ENCODE measurements at regions not wholly inside any gene's neighbourhood (a gene's known extent, or its start where the extent isn't known, plus 50 kb on each side); places are given as distances from the start of the nearest gene placed in this dataset.

GRCh38 chr6:14444295-14444972 lies 326.9 kb downstream of the CD83 start:
- no peak overlapping the region for H3K4me3 ChIP-seq (ENCODE audit: low read depth, low read length)
- TF ChIP-seq, protein P1, sequence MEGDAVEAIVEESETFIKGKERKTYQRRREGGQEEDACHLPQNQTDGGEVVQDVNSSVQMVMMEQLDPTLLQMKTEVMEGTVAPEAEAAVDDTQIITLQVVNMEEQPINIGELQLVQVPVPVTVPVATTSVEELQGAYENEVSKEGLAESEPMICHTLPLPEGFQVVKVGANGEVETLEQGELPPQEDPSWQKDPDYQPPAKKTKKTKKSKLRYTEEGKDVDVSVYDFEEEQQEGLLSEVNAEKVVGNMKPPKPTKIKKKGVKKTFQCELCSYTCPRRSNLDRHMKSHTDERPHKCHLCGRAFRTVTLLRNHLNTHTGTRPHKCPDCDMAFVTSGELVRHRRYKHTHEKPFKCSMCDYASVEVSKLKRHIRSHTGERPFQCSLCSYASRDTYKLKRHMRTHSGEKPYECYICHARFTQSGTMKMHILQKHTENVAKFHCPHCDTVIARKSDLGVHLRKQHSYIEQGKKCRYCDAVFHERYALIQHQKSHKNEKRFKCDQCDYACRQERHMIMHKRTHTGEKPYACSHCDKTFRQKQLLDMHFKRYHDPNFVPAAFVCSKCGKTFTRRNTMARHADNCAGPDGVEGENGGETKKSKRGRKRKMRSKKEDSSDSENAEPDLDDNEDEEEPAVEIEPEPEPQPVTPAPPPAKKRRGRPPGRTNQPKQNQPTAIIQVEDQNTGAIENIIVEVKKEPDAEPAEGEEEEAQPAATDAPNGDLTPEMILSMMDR (IDR thresholded peaks at IDR 0.05; ENCODE audit: low read depth, low read length), result no peak

DNA sequence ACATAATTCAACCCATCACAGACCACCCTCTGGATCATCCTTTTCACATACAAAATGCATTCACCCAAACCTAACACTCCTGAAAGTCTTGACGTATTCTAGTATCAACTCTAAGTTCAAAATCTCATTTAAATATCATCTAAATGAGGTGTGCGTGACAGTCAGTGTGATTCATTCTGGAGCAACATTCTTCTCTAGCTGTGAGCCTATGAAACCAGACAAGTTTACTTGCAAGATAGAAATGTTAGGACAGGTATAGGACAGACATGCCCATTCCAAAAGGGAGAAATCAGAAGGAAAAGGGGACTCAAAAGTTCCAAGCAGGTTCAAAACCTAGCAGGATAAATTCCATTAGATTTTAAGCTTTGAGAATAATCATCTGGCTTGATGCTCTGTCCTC lies 329.7 kb downstream of the CD83 start:
- H3K4me3 ChIP-seq (ENCODE audit: low read depth, low read length), result no peak overlapping the region
- TF ChIP-seq, protein P1 (IDR thresholded peaks at IDR 0.05; ENCODE audit: low read depth, low read length), result no peak

DNA sequence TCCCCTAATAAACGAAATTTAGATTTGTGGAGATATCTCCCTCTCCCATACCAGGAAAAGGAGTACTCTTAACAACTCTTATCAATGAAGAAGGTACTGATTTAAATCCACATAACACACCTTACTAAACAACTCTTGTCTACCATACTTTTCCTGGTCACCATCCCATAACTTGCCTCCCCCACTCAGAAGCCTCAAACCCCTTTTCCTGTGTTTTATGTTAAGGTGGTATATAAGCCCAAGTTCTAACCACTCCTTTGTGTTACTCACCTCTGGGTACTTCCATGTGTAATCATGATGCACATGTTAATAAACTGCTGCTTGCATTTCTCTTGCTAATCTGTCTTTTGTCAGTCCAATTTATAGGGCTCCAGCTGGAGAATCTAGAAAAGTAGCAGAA lies 330.7 kb downstream of the CD83 start:
- no peak overlapping the region for H3K4me3 ChIP-seq (ENCODE audit: low read depth, low read length)
- TF ChIP-seq, protein P1 (IDR thresholded peaks at IDR 0.05; ENCODE audit: low read depth, low read length), result no peak

- TF ChIP-seq, protein P1 (IDR thresholded peaks at IDR 0.05; ENCODE audit: low read depth, low read length), result no peak
- H3K4me3 ChIP-seq (ENCODE audit: low read depth, low read length), result no peak overlapping the region
Measured at GRCh38 chr6:14450133-14450504, 332.5 kb downstream of the CD83 start.

DNA sequence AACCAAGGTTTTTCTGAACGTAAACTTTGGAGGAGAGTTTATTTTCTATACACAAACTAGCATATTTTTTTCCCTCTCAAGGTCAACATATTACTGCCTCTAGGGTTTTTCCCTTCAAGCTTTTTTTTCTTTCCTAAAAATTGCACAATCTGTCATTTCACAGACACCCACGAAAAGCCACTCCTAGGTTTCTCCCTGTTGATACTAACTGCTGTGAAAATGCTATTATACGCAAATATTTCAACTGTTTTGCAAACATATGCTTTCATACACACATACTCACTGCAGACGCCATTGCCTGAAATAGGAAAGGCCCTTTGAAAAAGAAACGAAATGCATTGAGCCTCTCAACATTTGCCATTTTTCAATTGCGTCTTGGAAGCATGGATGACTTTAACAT lies 333.0 kb downstream of the CD83 start:
- H3K4me3 ChIP-seq (ENCODE audit: low read depth, low read length), result no peak overlapping the region

DNA sequence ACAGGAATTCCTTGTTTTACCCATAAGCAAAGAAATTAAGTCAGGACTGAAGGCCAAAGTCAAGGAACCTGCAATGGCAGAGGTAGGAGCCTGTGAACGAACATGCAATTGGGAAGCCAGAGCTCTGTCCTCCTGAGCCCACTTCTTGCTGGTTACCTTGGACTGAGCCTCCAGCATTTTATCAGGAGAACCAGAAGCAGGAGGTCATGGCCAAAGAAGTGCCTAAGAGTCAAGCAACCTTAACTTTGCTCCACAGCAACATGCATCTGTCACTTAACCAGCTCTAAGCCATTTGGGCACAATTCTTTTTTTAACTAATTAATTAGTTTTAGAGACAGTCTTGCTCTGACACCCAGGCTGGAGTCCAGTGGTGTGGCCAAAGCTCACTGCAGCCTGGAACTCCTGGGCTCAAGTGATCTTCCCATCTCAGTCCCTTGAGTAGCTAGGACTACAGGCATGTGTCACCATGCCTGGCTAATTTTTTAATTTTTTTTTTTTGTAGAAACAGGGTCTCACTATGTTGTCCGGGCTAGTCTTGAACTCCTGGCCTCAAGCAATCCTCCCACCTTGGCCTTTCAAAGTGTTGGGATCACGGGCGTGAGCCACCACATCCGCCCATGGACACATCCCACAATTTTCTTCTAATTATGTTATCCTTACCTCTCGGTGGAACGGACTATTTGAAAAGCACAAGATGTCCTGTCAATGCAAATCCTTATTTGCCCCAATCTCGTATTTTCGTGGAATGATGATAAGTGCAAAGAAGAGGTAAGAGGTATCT lies 334.2 kb downstream of the CD83 start:
- TF ChIP-seq, protein P1 (IDR thresholded peaks at IDR 0.05; ENCODE audit: low read depth, low read length), result no peak
- no peak overlapping the region for H3K4me3 ChIP-seq (ENCODE audit: low read depth, low read length)

More for the DNA sequence above, 333.0 kb downstream of the CD83 start:
- TF ChIP-seq, protein P1 (IDR thresholded peaks at IDR 0.05; ENCODE audit: low read depth, low read length), result no peak

Measured in WI38 (cell line).